ENCODE measurements at regions not wholly inside any gene's neighbourhood (a gene's known extent, or its start where the extent isn't known, plus 50 kb on each side); places are given as distances from the start of the nearest gene placed in this dataset.

- Histone ChIP-seq H3K9me3 (ENCODE audit: control insufficient read depth, low read length) (no peaks in the 10 kb centered on the region), H3K4me3 (ENCODE audit: low read depth, low read length) (no peak overlapping the region), H3K9ac (no peak overlapping the region), H3K27me3 (ENCODE audit: control insufficient read depth, insufficient read depth, low read length) (no peaks in the 10 kb centered on the region), H3K36me3 (ENCODE audit: control insufficient read depth, insufficient read depth, low read length) (no peaks in the 10 kb centered on the region), H3K27ac (no peak overlapping the region), H2AFZ (peak overlapping the region; percentile 22), H3K4me1 (peaks cover 9% of the 10 kb centered on the region), H3K79me2 (no peaks in the 10 kb centered on the region), H3K4me2 (ENCODE audit: low read length) (no peak overlapping the region)
- TF ChIP-seq, protein P1, sequence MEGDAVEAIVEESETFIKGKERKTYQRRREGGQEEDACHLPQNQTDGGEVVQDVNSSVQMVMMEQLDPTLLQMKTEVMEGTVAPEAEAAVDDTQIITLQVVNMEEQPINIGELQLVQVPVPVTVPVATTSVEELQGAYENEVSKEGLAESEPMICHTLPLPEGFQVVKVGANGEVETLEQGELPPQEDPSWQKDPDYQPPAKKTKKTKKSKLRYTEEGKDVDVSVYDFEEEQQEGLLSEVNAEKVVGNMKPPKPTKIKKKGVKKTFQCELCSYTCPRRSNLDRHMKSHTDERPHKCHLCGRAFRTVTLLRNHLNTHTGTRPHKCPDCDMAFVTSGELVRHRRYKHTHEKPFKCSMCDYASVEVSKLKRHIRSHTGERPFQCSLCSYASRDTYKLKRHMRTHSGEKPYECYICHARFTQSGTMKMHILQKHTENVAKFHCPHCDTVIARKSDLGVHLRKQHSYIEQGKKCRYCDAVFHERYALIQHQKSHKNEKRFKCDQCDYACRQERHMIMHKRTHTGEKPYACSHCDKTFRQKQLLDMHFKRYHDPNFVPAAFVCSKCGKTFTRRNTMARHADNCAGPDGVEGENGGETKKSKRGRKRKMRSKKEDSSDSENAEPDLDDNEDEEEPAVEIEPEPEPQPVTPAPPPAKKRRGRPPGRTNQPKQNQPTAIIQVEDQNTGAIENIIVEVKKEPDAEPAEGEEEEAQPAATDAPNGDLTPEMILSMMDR (IDR thresholded peaks at IDR 0.05) = no peak
Observed at GRCh38 chr12:92424338-92424737, 278.5 kb upstream of the PLEKHG7 start.

DNA sequence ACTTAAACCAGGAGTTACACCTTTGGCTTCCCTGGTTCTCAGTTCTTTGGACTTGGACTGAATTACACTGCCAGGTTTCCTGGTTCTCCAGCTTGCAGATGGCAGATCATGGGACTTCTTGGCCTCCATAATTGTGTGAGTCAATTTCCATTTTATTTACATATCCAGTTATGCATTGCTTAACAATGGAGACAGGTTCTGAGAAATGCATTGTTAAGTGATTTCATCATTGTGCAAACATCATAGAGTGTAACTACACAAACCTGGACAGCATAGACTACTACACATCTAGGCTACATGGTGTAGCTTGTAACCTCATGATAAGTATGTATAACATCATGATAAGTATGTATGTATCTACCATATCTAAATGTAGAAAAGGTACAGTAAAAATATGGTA is 276.1 kb upstream of the BTG1 start:
- Histone ChIP-seq H3K27me3 (ENCODE audit: control insufficient read depth, insufficient read depth, low read length) (no peaks in the 10 kb centered on the region), H2AFZ (no peak overlapping the region)
- TF ChIP-seq, protein P1 (IDR thresholded peaks at IDR 0.05) = no peak

GRCh38 chr12:92421042-92421441 is 275.4 kb upstream of the BTG1 start:
- H3K4me1 ChIP-seq = no peaks in the 10 kb centered on the region
- H3K9ac ChIP-seq = no peak overlapping the region
- H3K4me3 ChIP-seq (ENCODE audit: low read depth, low read length) = no peak overlapping the region
- no peaks in the 10 kb centered on the region for H3K27me3 ChIP-seq (ENCODE audit: control insufficient read depth, insufficient read depth, low read length)
- H3K79me2 ChIP-seq = no peaks in the 10 kb centered on the region
- H3K36me3 ChIP-seq (ENCODE audit: control insufficient read depth, insufficient read depth, low read length) = no peaks in the 10 kb centered on the region
- H3K9me3 ChIP-seq (ENCODE audit: control insufficient read depth, low read length) = no peaks in the 10 kb centered on the region
- H3K4me2 ChIP-seq (ENCODE audit: low read length) = no peak overlapping the region
- H3K27ac ChIP-seq = no peak overlapping the region
- H2AFZ ChIP-seq = no peak overlapping the region
- TF ChIP-seq, protein P1 (IDR thresholded peaks at IDR 0.05) = no peak

More for the DNA sequence above, 276.1 kb upstream of the BTG1 start:
- Histone ChIP-seq H3K36me3 (ENCODE audit: control insufficient read depth, insufficient read depth, low read length) (no peaks in the 10 kb centered on the region), H3K4me1 (peaks cover 4% of the 10 kb centered on the region), H3K9ac (no peak overlapping the region), H3K9me3 (ENCODE audit: control insufficient read depth, low read length) (no peaks in the 10 kb centered on the region), H3K4me3 (ENCODE audit: low read depth, low read length) (no peak overlapping the region), H3K79me2 (no peaks in the 10 kb centered on the region), H3K4me2 (ENCODE audit: low read length) (no peak overlapping the region), H3K27ac (no peak overlapping the region)

DNA sequence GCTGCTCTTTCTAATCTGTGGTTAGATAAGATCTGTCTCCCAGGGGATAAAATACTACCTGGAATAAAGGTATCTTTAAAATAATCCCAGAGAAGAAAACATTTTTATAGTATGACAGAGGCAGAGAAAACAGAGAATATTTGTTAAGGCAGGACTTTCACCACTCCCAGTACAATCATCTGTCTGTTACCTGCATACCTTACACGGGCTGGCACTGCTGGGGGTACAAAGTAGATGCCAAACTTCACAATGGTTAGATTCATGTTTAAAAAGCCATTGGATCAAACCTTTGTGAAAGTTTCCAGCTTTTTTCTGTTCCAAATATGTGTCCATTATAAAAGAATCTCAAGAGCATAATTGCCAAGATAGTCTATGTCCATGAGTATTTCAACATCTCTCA is 273.6 kb upstream of the BTG1 start:
- no peak overlapping the region for H3K9ac ChIP-seq

DNA sequence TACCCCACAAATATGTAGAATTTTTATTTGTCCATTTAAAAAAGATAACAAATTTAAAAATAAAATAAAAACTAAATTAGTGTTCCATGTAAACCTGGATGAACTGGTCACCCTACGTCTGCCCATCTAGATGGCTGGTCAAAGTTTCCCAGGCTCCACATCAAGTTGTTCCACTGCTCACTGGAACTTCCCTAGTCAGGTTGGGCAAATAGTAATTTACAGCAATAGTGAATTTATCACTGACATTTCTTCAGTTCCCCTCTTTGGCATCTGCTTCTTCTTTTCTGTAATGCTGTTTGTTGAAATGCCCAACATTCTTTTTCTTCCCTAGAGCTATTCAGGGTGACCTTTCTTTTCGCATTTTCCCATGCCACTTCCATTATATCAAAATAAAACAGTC is 272.7 kb upstream of the BTG1 start:
- Histone ChIP-seq H3K36me3 (ENCODE audit: control insufficient read depth, insufficient read depth, low read length) (no peaks in the 10 kb centered on the region), H3K9ac (no peak overlapping the region), H3K4me2 (ENCODE audit: low read length) (no peak overlapping the region), H3K4me1 (no peaks in the 10 kb centered on the region), H3K4me3 (ENCODE audit: low read depth, low read length) (no peak overlapping the region), H3K27me3 (ENCODE audit: control insufficient read depth, insufficient read depth, low read length) (no peaks in the 10 kb centered on the region), H3K27ac (no peak overlapping the region), H2AFZ (no peak overlapping the region), H3K79me2 (no peaks in the 10 kb centered on the region), H3K9me3 (ENCODE audit: control insufficient read depth, low read length) (no peaks in the 10 kb centered on the region)
- TF ChIP-seq, protein P1 (IDR thresholded peaks at IDR 0.05) = no peak

More for the DNA sequence above, 273.6 kb upstream of the BTG1 start:
- Histone ChIP-seq H2AFZ (no peak overlapping the region), H3K9me3 (ENCODE audit: control insufficient read depth, low read length) (no peaks in the 10 kb centered on the region), H3K4me1 (no peaks in the 10 kb centered on the region), H3K4me2 (ENCODE audit: low read length) (no peak overlapping the region), H3K27ac (no peak overlapping the region), H3K4me3 (ENCODE audit: low read depth, low read length) (no peak overlapping the region), H3K27me3 (ENCODE audit: control insufficient read depth, insufficient read depth, low read length) (no peaks in the 10 kb centered on the region), H3K36me3 (ENCODE audit: control insufficient read depth, insufficient read depth, low read length) (no peaks in the 10 kb centered on the region), H3K79me2 (no peaks in the 10 kb centered on the region)
- TF ChIP-seq, protein P1 (IDR thresholded peaks at IDR 0.05) = no peak
